ENCODE measurements at regions not wholly inside any gene's neighbourhood (a gene's known extent, or its start where the extent isn't known, plus 50 kb on each side); places are given as distances from the start of the nearest gene placed in this dataset.

GRCh38 chr6:6716998-6717763, 128.7 kb downstream of the LY86 start:
- Histone ChIP-seq H3T11ph (ENCODE audit: low read length) (no peak overlapping the region), H2BK120ac (ENCODE audit: low read depth, low read length, poor library complexity, severe bottlenecking) (no peak overlapping the region), H2AFZ (ENCODE audit: low read length) (no peak overlapping the region), H3K56ac (ENCODE audit: insufficient read length, low read depth, low read length) (no peak overlapping the region), H3K27me3 (ENCODE audit: insufficient read depth, low read length) (no peaks in the 10 kb centered on the region), H3K14ac (ENCODE audit: insufficient read depth, low read length) (no peak overlapping the region), H2BK5ac (ENCODE audit: insufficient read length, low read length) (no peak overlapping the region), H3K79me2 (ENCODE audit: insufficient read depth, low read length) (no peaks in the 10 kb centered on the region), H3K9ac (ENCODE audit: extremely low read depth, insufficient read length, low read length) (no peak overlapping the region), H2BK15ac (ENCODE audit: low read depth, low read length) (no peak overlapping the region), H3K9me3 (ENCODE audit: control insufficient read depth, low read depth, low read length) (no peaks in the 10 kb centered on the region), H4K8ac (replicated peaks; ENCODE audit: insufficient read length, low read depth, low read length) (no peak overlapping the region), H2BK12ac (ENCODE audit: insufficient read length, low read depth, low read length) (no peak overlapping the region), H2BK20ac (ENCODE audit: low read depth, low read length, poor library complexity, severe bottlenecking) (no peak overlapping the region), H3K23me2 (ENCODE audit: insufficient read length, low read depth, low read length, poor library complexity, severe bottlenecking) (no peaks in the 10 kb centered on the region), H4K5ac (ENCODE audit: insufficient read length, low read depth, low read length) (no peak overlapping the region), H3K4me1 (ENCODE audit: insufficient read depth, low read length) (peaks cover 3% of the 10 kb centered on the region; the same call in 1 of the 2 replicates), H3K18ac (ENCODE audit: insufficient read length, low read depth, low read length) (no peak overlapping the region), H2AK5ac (ENCODE audit: insufficient read length, low read length) (no peak overlapping the region), H3K4ac (ENCODE audit: low read depth, low read length) (no peak overlapping the region), H3K4me2 (ENCODE audit: insufficient read depth, insufficient read length, low read length) (no peak overlapping the region), H3K79me1 (ENCODE audit: insufficient read depth, low read depth, low read length, poor library complexity, severe bottlenecking) (no peaks in the 10 kb centered on the region), H3K23ac (ENCODE audit: insufficient read length, low read depth, low read length) (no peak overlapping the region), H3K27ac (ENCODE audit: insufficient read length, low read depth, low read length) (no peak overlapping the region), H4K20me1 (ENCODE audit: control insufficient read depth, insufficient read depth, insufficient read length) (no peaks in the 10 kb centered on the region), H4K91ac (ENCODE audit: insufficient read length, low read depth, low read length) (no peak overlapping the region)
- H3K4me3 Mint-ChIP-seq, result no peak overlapping the region
- no peak for TF ChIP-seq CTCF (conservative IDR thresholded peaks at IDR 0.05)
- no peaks in the 10 kb centered on the region; a peak in 1 of 7 replicates for H3K36me3 Mint-ChIP-seq (ENCODE audit: insufficient read depth in 1 of 3, low read depth in 3 of 3)
- H3K27me3 Mint-ChIP-seq (ENCODE audit: low read depth), result peaks cover 3% of the 10 kb centered on the region
- peaks cover 33 to 39% of the 10 kb centered on the region in 2 experiments for H3K4me1 Mint-ChIP-seq
- WGBS (ENCODE audit: extremely low coverage, insufficient read length, low lambda C conversion rate), result no CpG with 5 or more reads among the region's 7 CpGs
- H3K27ac Mint-ChIP-seq, result peak overlapping the region in 1 of 3 experiments; percentile 39; a peak in 1 of 7 replicates
- no peak for DNase-seq
- H3K9me3 Mint-ChIP-seq, result no peaks in the 10 kb centered on the region
